ENCODE measurements at regions not wholly inside any gene's neighbourhood (a gene's known extent, or its start where the extent isn't known, plus 50 kb on each side); places are given as distances from the start of the nearest gene placed in this dataset.

DNA sequence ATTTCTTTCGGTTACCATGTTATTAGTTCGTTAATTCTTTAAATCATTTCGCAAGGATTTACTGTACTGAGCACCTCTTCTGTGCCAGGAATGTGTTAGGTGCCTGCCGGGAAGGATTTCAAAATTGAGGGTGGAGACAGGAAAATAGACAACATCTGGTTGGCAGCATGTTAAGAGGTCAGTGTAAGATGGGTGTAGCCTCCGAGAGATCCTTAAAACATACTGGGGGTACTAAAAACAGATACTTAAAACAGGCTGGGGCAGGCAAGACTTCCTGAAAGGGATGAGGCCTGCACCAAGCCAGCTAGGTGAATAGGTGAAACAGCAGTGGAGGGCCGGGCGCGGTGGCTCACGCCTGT is 178.0 kb upstream of the SGK1 start:
- DNase-seq (ENCODE audit: low spot score) = no peak

DNA sequence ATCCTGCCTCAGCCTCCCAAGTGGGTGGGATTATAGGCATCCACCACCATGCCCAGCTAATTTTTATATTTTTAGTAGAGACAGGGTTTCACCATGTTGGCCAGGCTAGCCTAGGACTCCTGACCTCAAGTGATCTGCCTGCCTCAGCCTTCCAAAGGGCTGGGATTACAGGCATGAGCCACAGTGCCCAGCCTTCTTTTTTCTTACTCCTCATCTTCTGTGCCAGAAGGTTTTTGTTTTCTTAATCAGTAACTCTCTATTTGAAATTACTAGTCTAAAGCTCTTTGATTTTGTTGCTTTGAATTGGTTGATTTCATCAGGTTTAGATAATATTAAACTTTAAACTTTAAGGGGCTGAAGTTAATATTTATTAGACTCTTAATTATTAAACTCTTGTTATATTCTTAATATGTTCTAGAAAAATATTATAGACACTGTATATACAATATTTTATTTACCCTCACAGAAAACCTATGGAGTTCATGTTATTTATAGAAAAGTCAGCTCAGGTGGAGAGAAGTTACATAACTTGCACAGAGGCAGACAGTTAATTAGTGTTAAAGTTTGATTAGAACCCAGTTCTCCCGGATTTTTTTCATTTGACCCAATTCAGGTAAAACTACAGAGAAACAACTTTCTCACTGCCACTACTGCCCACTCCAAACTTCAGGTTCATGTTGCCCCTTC is 177.4 kb upstream of the SGK1 start:
- no peak for DNase-seq (ENCODE audit: low spot score)

- no peak for DNase-seq (ENCODE audit: low spot score)
Measured at GRCh38 chr6:134493789-134494188, 175.9 kb upstream of the SGK1 start.

DNA sequence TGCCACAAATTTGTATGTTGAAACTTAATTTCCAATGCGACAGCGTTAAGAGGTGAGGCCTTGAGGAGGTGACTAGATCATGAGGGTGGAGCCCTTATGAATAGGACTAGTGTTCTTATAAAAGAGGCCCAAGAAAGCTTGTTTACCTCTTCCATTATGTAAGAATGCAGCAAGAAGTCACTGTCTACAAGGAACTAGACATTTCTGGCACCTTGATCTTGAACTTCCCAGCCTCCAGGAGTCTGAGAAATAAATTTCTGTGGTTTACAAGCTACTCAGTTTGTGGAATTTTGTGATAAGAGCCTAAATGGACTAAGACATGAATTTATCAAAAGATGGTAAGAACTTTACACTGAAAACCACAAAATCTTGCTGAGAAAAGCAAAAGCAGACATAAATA is 173.6 kb upstream of the SGK1 start:
- no peak for DNase-seq (ENCODE audit: low spot score)

DNA sequence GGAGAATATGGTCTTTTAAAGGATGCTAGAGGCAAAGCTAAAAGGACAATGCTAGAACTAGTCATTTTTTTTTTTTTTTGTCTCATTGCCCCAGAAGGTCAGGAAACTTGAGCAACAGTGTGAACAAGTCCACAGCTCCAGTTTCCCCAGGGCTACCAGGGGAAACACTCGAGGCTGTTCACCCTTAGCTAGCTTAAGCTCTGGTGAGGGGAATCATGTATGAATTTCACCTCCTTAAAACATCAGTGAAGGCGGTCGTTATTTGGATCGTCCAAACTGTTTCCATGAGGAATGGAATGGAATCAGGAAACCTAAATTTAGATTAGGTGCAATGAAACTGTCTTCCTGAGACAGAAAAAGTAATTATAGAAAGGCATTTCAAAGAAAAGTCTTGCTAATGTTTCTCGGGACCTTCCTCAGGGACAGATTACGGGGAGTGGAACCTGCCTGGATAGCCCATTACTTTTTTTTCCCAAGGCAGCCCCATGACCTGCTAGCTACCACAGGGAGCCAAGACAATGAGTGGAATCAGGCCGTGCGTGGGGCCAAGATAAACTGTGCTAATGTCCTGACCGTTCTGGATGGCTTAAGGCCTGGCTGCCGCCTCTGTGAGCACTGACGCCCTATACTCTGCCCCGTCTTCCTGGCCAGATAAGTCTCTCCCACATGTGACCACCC is 164.8 kb upstream of the SGK1 start:
- DNase-seq (ENCODE audit: low spot score) = no peak

DNA sequence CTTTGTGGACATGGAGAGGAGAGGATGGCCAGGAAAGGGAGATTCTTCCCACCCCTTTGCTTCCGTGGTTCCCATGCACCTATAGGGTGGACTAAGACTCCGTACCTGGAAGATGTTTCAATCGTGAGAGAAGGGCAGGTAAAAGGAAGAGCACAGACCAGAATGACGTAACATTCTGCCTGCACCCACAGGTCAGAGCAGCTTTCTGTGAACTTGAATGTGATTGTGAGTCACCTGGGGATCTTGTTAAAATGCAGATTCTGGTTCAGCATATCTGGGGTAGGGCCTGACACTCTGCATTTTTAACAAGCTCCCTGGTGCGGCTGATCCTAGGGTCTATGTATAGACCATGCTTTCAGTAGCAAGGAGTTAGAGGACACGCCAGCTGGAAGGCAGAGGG is 164.1 kb upstream of the SGK1 start:
- no peak for DNase-seq (ENCODE audit: low spot score)

- no peak for DNase-seq (ENCODE audit: low spot score)
Measured at GRCh38 chr6:134480593-134480992, 162.7 kb upstream of the SGK1 start.

- no peak for DNase-seq (ENCODE audit: low spot score)
Measured at GRCh38 chr6:134478764-134479399, 161.0 kb upstream of the SGK1 start.

GRCh38 chr6:134477991-134478635 is 160.2 kb upstream of the SGK1 start:
- no peak for DNase-seq (ENCODE audit: low spot score)

DNA sequence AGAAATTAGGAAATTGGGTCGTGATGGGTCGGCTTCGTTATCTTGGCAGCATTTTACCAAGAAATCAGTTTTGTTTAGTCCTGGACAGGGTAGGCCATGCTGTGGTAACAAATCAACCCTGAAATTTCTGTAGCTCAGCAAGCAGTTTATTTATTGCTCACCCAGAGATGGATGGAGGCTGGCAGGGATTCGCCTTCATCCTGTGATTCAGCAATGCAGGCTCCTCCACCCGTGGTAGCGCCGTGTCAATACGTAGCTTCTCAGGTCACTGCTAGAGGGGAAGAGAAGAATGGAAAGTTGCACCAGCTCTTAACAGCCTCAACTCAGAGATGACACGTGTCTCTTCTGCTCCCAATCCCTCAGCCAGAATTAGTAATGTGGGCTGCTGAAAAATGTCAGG is 157.0 kb upstream of the SGK1 start:
- DNase-seq (ENCODE audit: low spot score) = no peak

DNA sequence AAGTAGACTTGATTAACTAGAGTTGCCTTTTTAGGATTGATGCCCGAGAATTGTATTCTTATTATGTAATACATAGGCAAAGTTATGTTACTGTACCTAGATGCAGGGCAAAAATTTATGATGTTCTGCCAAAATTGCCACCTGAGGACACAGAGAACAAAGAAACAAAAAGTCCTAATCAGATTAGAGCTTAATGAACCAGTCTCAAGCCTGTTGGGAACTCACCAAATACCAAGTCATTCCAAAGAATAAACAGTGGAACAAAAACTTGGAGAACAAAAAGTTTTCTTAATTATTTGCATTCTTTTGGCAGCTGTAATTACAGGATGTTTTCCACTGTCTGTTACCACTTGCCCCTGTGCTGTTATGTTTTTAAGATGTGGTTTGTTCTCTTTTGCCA is 154.7 kb upstream of the SGK1 start:
- DNase-seq (ENCODE audit: low spot score) = no peak

GRCh38 chr6:134472046-134472445 is 154.1 kb upstream of the SGK1 start:
- no peak for DNase-seq (ENCODE audit: low spot score)

DNA sequence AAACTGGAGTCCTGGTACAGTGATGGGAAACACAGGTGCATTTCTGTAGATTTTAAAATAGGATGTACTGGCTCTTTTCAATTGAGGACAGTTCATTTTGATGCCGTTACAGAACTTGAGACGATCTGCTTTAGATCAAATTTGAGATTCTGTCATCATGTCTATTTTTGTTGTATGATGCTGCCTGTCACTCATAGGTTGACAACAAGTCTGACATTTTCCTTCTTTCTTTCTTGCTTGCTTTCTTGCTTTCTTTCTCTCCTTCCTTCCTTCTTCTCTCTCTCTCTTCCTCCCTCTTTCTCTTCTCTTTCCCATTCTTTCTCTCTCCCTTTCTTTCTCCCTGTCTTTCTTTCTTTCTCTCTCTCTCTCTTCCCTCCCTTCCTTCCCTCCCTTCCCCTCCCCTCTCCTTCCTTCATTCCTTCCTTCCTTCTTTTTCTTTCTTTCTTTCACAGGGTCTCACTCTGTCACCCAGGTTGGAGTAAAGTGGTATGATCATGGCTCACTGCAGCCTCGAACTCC is 152.6 kb upstream of the SGK1 start:
- DNase-seq (ENCODE audit: low spot score) = no peak

- DNase-seq (ENCODE audit: low spot score) = no peak
Measured at GRCh38 chr6:134469702-134470456, 152.0 kb upstream of the SGK1 start.

DNA sequence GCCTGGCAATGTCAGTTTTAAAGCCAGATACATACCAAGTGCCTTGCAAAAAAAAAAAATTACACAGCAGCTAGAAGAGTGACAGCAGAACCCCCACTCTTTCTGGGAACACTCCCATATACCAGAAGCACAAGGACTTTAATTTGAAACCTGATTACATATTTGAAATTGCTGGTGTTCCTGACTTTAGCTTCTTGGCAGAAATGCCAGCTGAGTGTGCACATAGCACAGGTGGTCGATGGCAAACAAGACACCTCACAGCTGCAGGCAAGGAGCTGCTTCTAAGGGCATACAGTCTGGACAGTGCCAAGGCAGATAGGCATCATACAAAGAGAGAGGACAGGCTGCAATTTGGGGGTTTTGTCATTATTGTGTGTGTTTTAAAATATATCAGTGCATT is 150.7 kb upstream of the SGK1 start:
- no peak for DNase-seq (ENCODE audit: low spot score)

- no peak for DNase-seq (ENCODE audit: low spot score)
Measured at GRCh38 chr6:134467620-134468019, 149.7 kb upstream of the SGK1 start.

DNA sequence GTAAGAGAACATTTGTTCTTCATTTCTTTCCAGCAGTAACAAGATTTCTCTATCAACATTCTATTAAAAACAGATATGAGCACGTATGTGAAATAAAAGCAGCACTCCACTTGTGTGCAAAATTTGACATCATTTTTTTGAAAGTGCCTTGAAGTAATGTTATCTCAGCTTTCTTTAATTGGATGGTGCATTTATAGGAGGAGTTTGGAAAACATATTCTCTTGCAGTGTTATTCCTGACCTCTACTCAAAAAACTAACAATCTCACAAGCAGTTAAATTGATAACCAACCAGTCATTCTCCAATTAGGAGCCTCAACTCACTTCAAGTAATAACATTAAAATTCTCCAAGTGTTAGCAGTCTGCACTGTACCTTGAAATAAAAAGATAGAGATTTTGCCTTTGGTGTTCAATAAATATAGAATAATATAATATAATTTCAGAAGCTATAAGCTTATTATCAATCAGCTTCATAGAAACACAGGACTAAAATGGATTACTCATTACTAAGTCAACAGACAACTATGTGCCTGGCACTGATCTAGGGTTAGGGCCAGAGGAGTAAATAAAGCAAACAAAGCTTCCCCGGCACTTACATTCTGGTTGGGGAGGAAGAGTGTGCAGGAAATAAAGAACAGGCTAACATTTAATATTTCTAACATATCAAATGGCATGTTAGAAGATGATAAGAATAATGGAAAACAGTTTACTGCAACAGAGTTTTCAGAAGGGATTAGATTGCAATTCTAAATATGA is 149.0 kb upstream of the SGK1 start:
- no peak for DNase-seq (ENCODE audit: low spot score)

GRCh38 chr6:134464690-134465411 is 146.9 kb upstream of the SGK1 start:
- no peak for DNase-seq (ENCODE audit: low spot score)

- no peak for DNase-seq (ENCODE audit: low spot score)
Measured at GRCh38 chr6:134458857-134459657, 141.1 kb upstream of the SGK1 start.

DNA sequence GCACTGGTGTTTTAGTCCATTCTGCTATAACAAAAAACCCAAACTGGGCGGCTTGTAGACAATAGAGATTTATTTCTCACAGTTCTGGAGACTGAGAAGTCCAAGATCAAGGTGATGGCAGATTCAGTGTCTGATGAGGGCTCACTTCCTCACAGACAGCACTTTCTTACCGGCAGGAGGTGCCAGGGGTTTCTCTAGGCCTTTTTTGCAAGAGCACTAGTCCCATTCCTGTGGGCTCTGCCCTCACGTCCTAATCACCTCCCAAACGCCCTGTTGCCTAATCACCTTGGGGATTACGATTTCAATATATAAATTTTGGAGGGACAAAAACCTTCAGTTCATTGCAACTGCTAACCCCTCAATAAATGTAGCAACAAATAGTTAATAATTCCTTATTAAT is 140.0 kb upstream of the SGK1 start:
- no peak for DNase-seq (ENCODE audit: low spot score)

All from cerebellar cortex (tissue), 1 donor.